ENCODE measurements at regions not wholly inside any gene's neighbourhood (a gene's known extent, or its start where the extent isn't known, plus 50 kb on each side); places are given as distances from the start of the nearest gene placed in this dataset.
"Not testable (repeated sequence)": the region's sequence is repeated elsewhere in the genome, so short reads cannot be mapped to it uniquely, and the experiment has no call there.

DNA sequence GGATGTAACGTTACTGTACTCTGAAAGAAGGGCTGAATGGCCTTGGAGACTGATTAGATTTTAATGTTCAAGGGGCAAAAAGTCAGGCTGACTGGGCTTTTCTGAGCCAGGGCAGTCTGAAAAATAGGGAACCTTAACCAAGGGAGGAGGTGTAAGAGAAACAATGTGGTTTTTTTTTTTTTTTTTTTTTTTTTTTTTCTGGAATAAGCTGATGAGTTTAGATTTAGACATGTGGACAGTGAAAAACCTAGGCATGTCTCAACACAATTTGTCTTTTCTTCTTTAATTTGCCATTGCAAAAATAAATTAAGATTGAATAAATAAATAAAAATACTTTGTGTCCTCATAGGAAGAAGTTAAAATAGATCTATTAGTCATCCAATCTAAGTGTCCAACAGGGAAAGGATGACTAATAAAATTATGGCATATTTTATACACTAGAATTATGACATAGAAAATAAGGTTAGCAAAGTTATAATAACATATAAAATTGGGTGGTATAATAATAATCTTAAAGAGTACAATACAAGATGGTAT lies 237.6 kb upstream of the TRIB2 start:
- TF ChIP-seq, protein P1, sequence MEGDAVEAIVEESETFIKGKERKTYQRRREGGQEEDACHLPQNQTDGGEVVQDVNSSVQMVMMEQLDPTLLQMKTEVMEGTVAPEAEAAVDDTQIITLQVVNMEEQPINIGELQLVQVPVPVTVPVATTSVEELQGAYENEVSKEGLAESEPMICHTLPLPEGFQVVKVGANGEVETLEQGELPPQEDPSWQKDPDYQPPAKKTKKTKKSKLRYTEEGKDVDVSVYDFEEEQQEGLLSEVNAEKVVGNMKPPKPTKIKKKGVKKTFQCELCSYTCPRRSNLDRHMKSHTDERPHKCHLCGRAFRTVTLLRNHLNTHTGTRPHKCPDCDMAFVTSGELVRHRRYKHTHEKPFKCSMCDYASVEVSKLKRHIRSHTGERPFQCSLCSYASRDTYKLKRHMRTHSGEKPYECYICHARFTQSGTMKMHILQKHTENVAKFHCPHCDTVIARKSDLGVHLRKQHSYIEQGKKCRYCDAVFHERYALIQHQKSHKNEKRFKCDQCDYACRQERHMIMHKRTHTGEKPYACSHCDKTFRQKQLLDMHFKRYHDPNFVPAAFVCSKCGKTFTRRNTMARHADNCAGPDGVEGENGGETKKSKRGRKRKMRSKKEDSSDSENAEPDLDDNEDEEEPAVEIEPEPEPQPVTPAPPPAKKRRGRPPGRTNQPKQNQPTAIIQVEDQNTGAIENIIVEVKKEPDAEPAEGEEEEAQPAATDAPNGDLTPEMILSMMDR (IDR thresholded peaks at IDR 0.05; ENCODE audit: low read depth, low read length), result no peak
- DNase-seq (ENCODE audit: extremely low read depth, low read depth), result no peak

DNA sequence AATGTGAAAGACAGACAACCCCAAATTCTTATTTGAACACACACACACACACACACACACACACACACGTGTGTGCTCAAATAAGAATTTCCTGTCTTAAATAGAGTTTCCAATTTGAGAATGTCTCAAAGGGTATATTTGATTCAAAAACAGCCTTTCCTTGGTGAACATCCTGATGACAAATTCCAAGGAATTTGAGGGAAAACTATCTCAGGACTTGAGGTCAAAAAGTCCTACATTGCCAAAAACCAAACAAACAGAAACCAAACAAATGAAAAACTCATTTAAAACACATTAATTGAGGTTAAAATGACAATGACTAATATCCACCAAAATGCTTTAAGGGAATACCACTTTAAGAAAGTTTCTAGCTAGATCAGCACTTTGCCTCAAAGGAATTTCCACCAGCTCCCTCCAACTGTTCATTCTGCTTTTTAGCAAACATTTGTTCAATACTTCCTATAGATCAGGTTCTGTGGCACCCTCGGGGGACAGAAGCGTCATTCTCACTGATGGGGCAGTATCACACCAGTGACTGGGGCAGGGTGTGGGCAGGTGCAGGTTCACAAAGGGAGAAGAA lies 232.1 kb upstream of the TRIB2 start:
- TF ChIP-seq, protein P1 (IDR thresholded peaks at IDR 0.05; ENCODE audit: low read depth, low read length), result no peak
- DNase-seq (ENCODE audit: extremely low read depth, low read depth), result no peak

DNA sequence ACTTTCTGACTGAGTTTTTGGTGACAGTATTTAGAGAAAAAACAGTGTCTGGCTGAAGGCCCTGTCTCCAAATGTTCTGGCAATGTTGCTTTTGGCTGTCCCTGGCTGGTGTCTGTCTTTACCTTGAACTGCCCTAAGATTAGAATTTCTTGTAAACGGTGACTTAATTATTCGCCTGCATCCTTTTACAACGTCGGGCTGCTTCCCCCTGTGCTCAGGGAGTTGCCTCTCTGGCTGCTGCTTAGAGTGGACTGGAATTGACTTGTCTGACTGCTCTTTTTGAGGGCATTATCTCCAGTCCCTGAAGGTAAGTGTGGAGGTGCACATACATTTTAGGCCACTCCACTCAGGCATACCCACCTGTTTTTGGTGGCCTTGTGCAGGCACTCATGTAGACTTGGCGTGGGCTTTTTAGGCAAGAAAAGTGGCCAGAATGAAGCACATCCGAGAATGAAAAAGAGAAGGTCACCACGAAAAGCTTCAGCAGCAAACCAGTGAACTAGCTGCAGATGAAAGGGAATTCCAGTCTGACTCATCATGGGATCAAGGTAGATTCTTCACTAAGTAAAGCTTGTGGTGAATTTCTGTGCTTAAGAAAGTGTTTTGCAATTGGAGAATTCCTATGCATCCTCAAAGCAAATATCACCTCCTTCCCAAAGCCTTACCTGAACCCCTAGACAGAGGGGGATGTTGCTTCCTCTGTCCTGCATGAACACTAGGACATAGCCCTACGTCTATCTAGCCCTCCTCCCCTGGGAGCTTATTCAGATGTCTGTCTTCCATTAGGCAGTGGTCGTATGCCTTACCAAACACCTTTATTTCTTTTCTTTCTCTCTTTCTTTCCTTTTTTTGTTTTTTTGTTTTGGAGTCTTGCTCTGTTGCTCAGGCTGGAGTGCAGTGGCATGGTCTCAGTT lies 230.3 kb upstream of the TRIB2 start:
- no peak for DNase-seq (ENCODE audit: extremely low read depth, low read depth)

DNA sequence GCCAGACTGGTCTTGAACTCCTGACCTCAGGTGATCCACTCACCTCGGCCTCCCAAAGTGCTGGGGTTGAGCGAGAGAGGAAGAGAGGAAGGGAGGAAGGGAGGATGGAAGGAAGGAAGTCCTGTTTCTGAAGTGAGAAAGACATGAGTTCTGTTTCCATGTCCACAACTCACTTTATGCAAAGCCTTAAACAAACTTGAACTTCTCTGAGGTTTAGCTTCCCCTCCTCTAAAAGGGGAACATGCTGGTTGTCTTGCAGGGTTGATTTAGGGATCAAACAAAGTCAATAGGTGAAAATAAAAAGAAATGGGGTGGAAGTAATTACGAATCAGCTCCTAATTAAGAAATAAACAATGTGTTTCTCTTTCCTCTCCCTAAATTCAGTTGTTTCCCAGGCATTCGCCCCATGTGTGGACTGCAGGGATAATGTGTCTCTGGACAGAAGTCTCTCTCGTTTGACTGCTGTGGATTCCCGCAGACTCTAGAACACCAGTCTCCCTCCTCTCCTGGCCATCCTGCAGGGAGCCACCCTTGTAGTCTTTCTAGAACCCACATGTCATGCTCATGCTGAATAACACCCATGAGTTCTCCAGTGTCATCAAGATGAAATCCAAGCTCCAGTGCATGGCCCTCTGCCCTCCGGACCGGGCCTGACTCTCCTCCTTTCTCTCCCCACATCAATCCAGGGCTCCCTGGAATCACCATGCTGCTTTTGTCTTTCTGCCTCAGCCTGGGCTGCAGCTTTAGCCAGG lies 229.3 kb upstream of the TRIB2 start:
- DNase-seq (ENCODE audit: extremely low read depth, low read depth), result no peak
- TF ChIP-seq, protein P1 (IDR thresholded peaks at IDR 0.05; ENCODE audit: low read depth, low read length), result no peak

More for the DNA sequence above, 230.3 kb upstream of the TRIB2 start:
- TF ChIP-seq, protein P1 (IDR thresholded peaks at IDR 0.05; ENCODE audit: low read depth, low read length), result no peak

DNA sequence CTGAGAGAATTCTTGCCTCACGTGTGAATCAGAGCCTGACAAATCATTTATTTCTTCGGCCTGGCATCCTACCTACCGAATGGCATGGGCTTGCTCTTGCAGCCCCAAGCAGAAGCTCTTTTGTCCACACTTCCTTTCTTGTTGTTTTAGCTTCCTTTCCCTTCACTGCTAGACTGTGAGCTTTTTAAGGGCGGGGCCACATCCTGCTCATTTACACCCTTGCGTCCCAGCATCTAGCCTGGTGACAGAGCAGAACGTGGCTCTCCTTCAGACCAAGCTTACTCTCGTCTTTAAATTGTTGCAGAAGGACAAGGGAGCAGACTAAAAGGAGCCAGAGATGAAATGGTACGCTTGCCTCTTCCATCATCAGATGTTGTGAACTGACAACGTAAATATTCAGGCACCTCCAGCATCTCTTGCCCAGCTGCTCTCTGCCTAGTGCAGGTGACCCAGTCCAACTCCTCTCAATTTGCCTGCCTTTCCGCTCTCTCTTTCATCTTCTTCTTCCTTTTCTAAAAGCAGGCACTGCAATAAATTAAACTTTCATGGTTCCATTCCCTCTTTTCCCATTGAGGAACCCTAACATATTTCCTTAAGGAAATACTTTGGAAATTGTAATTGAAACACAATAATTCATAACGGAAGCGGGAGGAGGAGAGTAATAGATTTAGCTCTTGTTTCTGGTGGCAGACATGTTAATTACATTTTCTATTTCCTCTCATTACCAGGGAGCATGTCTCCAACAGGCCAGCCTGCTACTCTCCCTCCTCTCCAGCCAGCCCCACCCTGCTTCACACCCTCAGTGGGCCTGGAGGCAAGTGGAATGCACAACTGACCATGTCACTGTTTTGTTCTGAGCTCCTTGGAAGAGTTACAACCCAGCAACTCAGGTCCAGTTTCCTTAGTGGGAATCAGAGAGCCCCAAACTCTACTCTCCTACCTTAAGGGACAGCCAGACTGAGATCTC lies 228.1 kb upstream of the TRIB2 start:
- no peak for DNase-seq (ENCODE audit: extremely low read depth, low read depth)
- TF ChIP-seq, protein P1 (IDR thresholded peaks at IDR 0.05; ENCODE audit: low read depth, low read length), result no peak

DNA sequence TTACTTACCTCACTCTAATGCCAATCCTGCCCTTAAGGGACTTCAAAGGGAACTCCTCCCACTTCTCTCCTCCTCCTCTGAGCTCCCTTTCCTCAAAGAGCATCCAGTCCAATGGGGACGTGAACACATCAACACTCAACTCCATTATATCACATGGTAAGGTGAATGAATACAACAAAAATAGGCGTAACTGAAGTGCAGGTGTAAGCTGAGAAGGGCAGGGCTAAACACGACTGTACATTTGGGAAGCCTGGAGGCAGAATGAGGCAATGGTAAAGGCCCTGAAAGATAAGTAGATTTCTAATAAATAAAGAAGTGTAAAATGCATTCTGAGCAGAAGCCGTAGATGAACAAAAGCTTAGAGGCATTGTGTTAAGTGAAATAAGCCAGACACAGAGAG lies 226.1 kb upstream of the TRIB2 start:
- TF ChIP-seq, protein P1 (IDR thresholded peaks at IDR 0.05; ENCODE audit: low read depth, low read length), result no peak
- no peak for DNase-seq (ENCODE audit: extremely low read depth, low read depth)

DNA sequence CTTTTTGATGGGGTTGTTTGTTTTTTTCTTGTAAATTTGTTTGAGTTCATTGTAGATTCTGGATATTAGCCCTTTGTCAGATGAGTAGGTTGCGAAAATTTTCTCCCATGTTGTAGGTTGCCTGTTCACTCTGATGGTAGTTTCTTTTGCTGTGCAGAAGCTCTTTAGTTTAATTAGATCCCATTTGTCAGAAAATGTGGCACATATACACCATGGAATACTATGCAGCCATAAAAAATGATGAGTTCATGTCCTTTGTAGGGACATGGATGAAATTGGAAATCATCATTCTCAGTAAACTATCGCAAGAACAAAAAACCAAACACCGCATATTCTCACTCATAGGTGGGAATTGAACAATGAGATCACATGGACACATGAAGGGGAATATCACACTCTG lies 224.4 kb upstream of the TRIB2 start:
- DNase-seq (ENCODE audit: extremely low read depth, low read depth), result not testable (repeated sequence)

All from AG09319 (cell line).